T-helper 1 cell treated with Interleukin-12 subunit alpha and Interleukin-12 subunit beta and Interleukin-4 antibody, amounts not matched to agents 30 μg/mL and 1 μg/mL, for 36 hours (primary cell): ENCODE measurements at regions not wholly inside any gene's neighbourhood (a gene's known extent, or its start where the extent isn't known, plus 50 kb on each side); places are given as distances from the start of the nearest gene placed in this dataset.
A peak's percentile ranks its signal among the peaks of the same experiment; 100 is the strongest.
"Not testable (repeated sequence)": the region's sequence is repeated elsewhere in the genome, so short reads cannot be mapped to it uniquely, and the experiment has no call there.

Source experiments
- H3K27ac Mint-ChIP-seq: one replicate; pipeline ENCODE4 v1.8.0; 2021; ENCODE audit warnings: mild to moderate bottlenecking, mixed read lengths
- H3K27me3 Mint-ChIP-seq: one replicate; pipeline ENCODE4 v1.8.0; 2021; ENCODE audit warnings: low read depth, mixed read lengths
- H3K36me3 Mint-ChIP-seq: one replicate; pipeline ENCODE4 v1.8.0; 2021; ENCODE audit warnings: low read depth, mixed read lengths
- H3K4me1 Mint-ChIP-seq: one replicate; pipeline ENCODE4 v1.8.0; 2021; ENCODE audit warnings: low read depth, mixed read lengths
- H3K4me3 Mint-ChIP-seq: one replicate; pipeline ENCODE4 v1.8.0; 2021; ENCODE audit warnings: mild to moderate bottlenecking, moderate library complexity, mixed read lengths
- H3K9me3 Mint-ChIP-seq: one replicate; pipeline ENCODE4 v1.8.0; 2021; ENCODE audit warnings: mixed read lengths

DNA sequence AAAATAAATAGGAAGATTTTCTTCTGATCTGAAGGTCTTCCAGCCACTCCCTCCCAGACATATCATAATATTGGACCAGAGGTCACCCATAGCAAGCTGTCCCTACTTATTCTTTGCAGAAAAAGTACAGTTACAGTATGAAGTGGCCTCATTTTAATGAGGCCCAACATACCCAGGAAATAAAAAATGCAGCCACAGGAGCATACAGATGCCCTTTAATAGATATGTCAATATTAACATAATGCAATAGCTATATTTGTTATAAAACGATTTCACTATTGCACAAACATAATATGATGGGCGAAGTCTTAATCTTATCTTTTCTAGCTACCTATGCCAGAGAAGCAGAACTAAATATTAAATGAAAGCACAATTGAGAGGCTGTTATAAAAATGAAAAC lies 124.1 kb upstream of the PRSS1 start:
- H3K36me3 Mint-ChIP-seq, H3K4me1 Mint-ChIP-seq, H3K9me3 Mint-ChIP-seq, H3K4me3 Mint-ChIP-seq, H3K27me3 Mint-ChIP-seq, H3K27ac Mint-ChIP-seq: not testable (repeated sequence)

DNA sequence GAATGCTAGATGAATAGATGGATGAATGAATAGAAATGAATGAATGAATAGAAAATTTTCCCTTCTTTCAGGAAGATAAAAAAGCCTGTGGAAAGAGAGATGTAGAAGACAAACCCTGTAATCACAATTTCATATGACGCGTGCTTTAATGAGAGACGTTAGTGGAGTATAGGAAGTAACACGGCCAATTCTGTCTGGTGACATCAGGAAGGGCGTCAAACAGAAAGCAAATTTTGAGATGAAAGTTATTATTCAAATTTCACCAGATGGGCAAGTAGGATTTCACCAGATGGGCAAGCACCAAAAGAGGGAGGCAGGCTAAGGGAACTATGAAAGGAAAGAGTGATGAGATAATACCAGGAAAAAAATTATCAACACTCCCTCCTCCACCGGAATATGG lies 128.9 kb upstream of the PRSS1 start:
- Mint-ChIP-seq H3K4me3 (peak overlapping the region; percentile 56), H3K9me3 (no peaks in the 10 kb centered on the region), H3K36me3 (no peaks in the 10 kb centered on the region), H3K27ac (peak overlapping the region; percentile 79), H3K27me3 (peaks cover 14% of the 10 kb centered on the region), H3K4me1 (peaks cover 6% of the 10 kb centered on the region)

DNA sequence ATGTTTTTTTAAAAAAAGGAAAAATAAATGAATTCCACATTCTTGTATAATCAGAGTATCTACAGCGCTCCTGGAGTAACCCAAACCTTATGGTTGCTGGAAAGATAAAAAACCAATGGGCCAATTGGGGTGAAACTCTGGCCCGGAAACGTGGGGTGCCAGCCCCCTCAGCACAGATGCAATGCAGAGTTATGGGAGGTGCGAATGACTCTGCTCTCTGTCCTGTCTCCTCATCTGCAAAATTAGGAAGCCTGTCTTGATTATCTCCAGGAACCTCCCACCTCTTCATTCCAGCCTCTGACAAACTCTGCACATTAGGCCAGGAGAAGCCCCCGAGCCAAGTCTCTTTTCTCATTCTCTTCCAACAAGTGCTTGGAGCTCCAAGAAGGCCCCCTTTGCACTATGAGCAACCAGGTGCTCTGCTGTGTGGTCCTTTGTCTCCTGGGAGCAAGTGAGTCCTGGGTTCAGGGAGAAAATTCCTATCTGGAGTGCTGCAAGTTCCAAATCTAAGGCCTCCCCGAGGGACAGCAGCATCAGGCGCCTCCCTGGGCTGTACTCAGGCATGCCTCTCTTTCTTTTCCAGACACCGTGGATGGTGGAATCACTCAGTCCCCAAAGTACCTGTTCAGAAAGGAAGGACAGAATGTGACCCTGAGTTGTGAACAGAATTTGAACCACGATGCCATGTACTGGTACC lies 130.5 kb upstream of the PRSS1 start:
- Mint-ChIP-seq H3K4me1 (peaks cover 6% of the 10 kb centered on the region), H3K9me3 (no peaks in the 10 kb centered on the region), H3K36me3 (no peaks in the 10 kb centered on the region), H3K4me3 (peak overlapping the region; percentile 52), H3K27ac (peak overlapping the region; percentile 64), H3K27me3 (peaks cover 20% of the 10 kb centered on the region)

DNA sequence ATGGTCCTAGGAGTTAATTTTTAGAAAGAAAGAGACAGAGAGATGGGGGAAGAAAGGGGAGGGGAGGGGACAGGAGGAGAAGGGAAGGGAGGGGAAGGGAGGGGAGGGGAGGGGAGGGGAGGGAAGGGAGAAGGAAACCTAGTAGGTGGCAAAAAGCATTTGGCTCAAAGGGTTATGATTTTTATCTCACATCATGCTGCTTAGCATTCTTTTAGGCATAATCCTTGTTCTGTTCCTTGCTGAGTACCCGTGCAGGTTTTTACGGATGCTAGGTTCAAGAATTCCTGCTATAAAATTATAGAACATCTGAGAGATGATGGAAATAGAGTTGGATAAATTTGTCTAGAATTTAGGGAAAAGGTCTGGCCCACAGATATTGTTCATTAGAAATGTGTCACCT lies 132.4 kb upstream of the PRSS1 start:
- no peaks in the 10 kb centered on the region for H3K36me3 Mint-ChIP-seq
- peaks cover 20% of the 10 kb centered on the region for H3K27me3 Mint-ChIP-seq
- H3K4me1 Mint-ChIP-seq, result peaks cover 6% of the 10 kb centered on the region
- H3K27ac Mint-ChIP-seq, result peak overlapping the region; percentile 59
- no peaks in the 10 kb centered on the region for H3K9me3 Mint-ChIP-seq
- peak overlapping the region; percentile 63 for H3K4me3 Mint-ChIP-seq

DNA sequence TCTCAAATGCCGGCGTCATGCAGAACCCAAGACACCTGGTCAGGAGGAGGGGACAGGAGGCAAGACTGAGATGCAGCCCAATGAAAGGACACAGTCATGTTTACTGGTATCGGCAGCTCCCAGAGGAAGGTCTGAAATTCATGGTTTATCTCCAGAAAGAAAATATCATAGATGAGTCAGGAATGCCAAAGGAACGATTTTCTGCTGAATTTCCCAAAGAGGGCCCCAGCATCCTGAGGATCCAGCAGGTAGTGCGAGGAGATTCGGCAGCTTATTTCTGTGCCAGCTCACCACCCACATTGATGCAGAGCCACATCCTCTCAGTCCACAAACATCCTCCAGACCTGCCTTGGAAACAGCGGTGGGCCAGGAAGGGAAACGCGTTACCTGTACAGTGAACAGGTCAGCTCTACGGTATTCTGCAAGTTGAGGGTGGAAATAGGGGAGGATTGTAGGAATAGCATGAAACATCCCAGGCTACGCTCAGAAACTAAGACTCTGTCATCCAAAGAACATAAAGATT lies 133.1 kb upstream of the PRSS1 start:
- no peaks in the 10 kb centered on the region for H3K36me3 Mint-ChIP-seq
- H3K27ac Mint-ChIP-seq, result peak overlapping the region; percentile 80
- H3K27me3 Mint-ChIP-seq, result peaks cover 20% of the 10 kb centered on the region
- H3K4me3 Mint-ChIP-seq, result peak overlapping the region; percentile 76
- H3K9me3 Mint-ChIP-seq, result no peaks in the 10 kb centered on the region
- H3K4me1 Mint-ChIP-seq, result peaks cover 6% of the 10 kb centered on the region

DNA sequence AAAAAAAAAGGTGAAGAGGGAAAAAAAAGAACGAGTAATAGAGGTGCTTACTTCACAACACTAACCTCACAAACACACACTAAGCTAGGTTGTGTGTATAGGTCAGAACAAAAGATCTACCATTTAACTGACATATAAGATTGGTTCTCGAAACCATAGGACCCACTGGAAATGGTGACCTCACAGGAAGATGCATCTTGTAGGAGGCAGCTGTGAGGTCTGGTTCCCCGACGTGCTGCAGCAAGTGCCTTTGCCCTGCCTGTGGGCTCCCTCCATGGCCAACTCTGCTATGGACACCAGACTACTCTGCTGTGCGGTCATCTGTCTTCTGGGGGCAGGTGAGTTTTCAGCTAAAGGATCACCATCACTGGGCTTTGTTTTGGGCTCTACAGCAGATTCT lies 133.8 kb upstream of the PRSS1 start:
- peaks cover 19% of the 10 kb centered on the region for H3K27me3 Mint-ChIP-seq
- H3K36me3 Mint-ChIP-seq, result no peaks in the 10 kb centered on the region
- H3K27ac Mint-ChIP-seq, result peak overlapping the region; percentile 57
- H3K4me3 Mint-ChIP-seq, result peak overlapping the region; percentile 76
- no peaks in the 10 kb centered on the region for H3K9me3 Mint-ChIP-seq
- H3K4me1 Mint-ChIP-seq, result peaks cover 6% of the 10 kb centered on the region

DNA sequence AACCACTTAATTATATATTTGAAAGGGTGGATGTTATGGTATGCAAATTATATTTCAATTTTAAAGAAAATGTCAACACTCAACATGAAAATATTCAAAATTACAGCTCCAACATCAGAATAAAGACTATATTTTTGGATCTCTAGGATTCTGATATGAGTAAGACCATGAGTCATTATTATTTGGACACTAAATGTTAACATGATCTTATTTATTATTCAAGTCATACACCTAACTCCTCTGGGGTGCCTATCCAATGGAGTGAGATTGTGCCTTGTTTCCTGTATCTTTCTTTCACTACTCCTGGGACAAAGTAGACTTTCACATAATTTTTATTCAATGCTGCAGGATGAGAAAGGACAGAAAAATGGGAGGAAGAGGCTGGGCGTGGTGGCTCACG lies 135.2 kb upstream of the PRSS1 start:
- Mint-ChIP-seq H3K36me3 (no peaks in the 10 kb centered on the region), H3K4me1 (peaks cover 5% of the 10 kb centered on the region), H3K27me3 (peaks cover 16% of the 10 kb centered on the region), H3K27ac (peak overlapping the region; percentile 49), H3K4me3 (no peak overlapping the region), H3K9me3 (no peaks in the 10 kb centered on the region)

DNA sequence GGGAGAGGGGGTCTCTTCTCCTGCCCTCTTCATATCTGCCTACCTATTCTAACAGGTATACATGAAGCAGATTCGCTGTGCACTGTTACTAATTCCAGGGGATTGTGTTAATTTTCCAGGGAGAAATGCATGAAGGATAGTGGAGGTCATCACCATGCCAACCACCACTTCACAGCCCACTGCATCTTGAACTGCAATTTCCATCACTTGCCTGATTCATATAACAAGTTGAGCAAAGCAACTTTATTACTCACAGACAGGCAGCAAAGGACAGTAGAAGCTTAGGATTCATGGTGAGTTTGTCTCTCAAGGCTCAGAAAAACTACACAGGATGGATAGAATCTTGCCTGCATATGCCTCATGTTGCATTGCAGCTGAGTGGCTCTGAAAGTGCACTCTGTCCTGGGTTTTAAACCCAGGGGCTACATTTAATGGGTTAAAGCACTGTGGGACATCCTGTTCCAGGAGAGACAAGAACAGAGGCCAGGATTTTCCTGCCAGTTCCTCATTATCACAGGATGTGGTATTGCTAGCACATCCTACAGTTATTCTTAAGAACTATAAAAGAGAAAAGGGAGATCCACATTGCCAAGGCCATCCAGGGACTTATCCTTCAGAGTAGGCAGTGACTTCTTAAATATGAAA lies 136.9 kb upstream of the PRSS1 start:
- no peaks in the 10 kb centered on the region for H3K9me3 Mint-ChIP-seq
- H3K4me3 Mint-ChIP-seq, result no peak overlapping the region
- no peaks in the 10 kb centered on the region for H3K36me3 Mint-ChIP-seq
- H3K4me1 Mint-ChIP-seq, result peaks cover 8% of the 10 kb centered on the region
- peaks cover 11% of the 10 kb centered on the region for H3K27me3 Mint-ChIP-seq
- H3K27ac Mint-ChIP-seq, result peak overlapping the region; percentile 45

DNA sequence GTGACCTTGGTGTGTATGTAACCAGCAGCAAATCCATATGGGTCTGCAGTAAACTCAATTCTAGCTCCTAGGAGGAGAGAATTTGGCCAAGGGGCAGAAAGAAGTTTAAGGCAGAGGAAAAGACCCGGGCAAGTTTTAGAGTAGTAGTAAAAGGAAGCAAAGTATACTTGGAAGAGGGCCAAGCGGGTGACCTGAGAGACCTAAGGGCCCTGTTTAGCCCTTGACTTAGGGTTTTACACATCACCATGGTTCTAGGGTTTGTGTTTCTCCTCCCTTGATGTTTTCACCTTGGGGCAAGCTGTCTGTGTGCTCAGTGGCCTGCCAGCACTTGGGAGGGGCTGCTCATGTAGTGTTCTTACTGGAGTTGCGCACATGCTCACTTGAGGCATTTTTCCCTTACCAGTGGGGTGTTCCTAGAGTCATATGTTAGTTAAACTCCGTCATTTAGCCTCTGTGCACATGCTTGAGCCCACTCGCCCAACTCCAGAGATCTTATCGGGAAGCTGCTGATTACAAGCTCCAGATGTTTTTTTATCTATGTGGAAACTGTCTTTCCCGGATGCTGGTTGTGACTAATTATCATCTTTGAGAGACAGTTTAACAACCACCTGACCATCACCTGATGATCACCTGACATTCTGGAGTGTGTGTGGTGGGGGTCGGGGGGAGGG lies 137.6 kb upstream of the PRSS1 start:
- Mint-ChIP-seq H3K4me3 (no peak overlapping the region), H3K36me3 (no peaks in the 10 kb centered on the region), H3K27me3 (peaks cover 6% of the 10 kb centered on the region), H3K27ac (no peak overlapping the region), H3K9me3 (no peaks in the 10 kb centered on the region), H3K4me1 (peaks cover 7% of the 10 kb centered on the region)

DNA sequence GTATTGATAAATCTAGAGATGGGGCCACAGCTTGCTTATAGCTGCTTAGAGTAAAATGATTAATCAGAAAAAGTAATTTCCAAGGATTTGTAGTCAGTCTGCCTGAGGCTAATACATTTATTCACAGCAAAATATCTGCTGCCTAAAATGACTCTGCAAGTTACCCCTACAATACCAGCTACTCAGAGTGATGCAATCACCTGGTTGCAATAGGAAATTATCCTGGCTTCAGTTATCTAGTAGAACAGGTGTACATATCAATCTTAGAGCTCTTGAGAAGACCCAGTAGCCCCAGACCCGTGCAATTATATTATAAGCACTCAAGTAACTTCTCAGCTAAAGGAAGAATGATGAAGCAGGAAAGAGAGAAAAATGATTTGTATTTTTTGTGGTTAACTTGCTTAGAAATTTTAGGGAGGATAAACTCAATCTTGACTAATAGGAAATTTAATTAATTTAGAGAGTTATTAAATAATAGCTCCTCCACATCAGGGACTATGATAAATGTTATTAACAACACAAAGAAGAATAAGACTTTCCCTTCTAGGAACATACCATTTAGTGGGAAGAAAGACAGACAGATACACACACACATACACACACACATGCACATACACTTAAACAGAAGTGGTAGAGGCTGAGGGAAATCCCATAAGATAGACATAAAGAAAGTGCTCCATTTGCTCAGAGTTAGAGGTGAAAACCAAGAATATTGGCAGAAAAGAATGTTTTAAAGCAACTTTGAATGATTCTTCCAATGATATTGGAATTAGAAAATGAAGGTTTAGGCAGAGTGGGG lies 140.4 kb upstream of the PRSS1 start:
- Mint-ChIP-seq H3K4me3 (no peak overlapping the region), H3K27ac (peak overlapping the region; percentile 38), H3K4me1 (peaks cover 10% of the 10 kb centered on the region), H3K36me3 (no peaks in the 10 kb centered on the region), H3K9me3 (no peaks in the 10 kb centered on the region), H3K27me3 (no peaks in the 10 kb centered on the region)

DNA sequence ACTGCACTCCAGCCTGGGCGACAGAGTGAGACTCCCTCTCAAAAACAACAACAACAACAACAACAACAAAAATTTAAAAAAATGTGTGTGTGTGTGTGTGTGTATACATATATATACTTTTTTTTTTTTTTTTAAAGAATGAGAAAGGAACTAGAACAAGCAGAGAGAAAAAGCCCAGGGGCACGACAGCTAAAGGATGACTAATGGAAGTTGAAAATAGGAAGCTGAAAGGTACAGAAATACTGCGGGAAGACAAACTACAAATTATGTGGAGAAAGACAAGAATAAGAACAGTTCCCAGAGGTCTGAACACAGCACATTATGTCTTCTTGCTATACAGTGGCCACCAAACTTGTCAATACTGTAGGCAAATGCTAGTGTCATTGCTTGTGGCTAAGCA lies 141.9 kb upstream of the PRSS1 start:
- Mint-ChIP-seq H3K27ac (no peak overlapping the region), H3K27me3 (no peaks in the 10 kb centered on the region), H3K9me3 (no peaks in the 10 kb centered on the region), H3K4me1 (peaks cover 12% of the 10 kb centered on the region), H3K36me3 (no peaks in the 10 kb centered on the region), H3K4me3 (no peak overlapping the region)

DNA sequence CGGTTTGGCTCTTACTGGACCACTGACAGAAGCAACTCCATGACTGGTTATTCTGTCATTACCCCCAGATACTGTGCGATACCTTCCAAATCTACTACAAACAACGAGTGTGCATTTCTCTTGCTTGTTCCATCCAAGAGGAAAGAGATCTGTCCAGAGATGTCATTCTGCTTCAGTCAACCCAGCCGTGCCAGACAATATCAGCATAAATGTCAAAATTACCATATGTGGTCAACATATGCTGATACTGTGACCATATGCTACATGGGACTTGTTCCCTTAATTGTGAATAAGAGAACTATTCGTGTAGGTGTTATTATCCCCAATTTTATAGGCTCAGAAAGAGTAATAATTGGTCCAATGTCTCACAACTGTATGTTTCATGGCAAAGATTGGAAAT lies 143.2 kb upstream of the PRSS1 start:
- no peaks in the 10 kb centered on the region for H3K36me3 Mint-ChIP-seq
- H3K9me3 Mint-ChIP-seq, result no peaks in the 10 kb centered on the region
- H3K27me3 Mint-ChIP-seq, result peaks cover 4% of the 10 kb centered on the region
- H3K27ac Mint-ChIP-seq, result no peak overlapping the region
- H3K4me3 Mint-ChIP-seq, result no peak overlapping the region
- peaks cover 12% of the 10 kb centered on the region for H3K4me1 Mint-ChIP-seq

DNA sequence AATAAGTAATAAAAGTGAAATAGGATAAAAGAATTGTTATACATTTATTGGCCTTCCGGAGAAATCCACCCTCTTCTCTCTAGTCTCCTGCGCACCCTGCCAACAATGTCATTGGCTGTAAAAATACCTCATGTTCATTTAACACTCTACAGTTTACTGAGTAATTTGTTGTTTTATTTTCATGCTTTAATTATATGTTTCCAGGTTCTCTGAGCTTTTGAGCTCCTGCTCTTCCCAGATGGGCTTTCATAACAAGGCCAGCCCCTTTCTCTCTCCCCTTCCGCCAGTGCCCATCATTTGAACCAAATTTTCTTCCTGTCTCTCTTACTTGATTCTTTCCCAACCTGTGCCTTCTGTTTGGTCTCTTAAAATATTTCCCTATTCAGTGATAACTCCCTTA lies 144.6 kb upstream of the PRSS1 start:
- Mint-ChIP-seq H3K27ac (no peak overlapping the region), H3K9me3 (no peaks in the 10 kb centered on the region)

DNA sequence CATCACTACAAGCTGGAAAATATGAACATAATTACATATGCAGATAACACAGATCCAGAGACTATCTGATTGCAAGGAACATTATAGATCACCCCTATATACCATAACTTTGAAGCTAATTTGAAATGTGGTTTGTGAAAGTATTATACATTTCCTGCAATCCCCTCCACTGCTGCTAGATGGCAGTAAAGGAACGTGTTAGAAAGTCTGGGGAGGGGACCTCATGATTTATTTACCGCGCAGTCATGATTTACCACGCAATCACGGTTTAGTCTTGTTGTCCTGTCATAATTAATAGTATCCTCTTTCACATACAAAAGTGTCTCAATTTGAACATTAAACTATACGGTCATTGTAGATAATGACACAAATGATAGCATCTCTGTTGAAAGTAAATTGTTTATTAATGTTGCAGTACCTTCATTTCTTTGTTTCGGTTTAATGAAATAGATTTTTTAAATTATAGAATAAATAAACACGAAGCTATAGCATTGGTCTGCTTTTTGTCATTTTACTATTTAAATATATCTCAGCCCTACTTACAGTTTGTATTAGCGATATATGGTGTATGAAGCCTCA lies 145.3 kb upstream of the PRSS1 start:
- Mint-ChIP-seq H3K4me1 (peaks cover 9% of the 10 kb centered on the region), H3K27me3 (peaks cover 4% of the 10 kb centered on the region), H3K9me3 (no peaks in the 10 kb centered on the region), H3K4me3 (no peak overlapping the region), H3K27ac (no peak overlapping the region), H3K36me3 (no peaks in the 10 kb centered on the region)

More for the DNA sequence above, 144.6 kb upstream of the PRSS1 start:
- peaks cover 12% of the 10 kb centered on the region for H3K4me1 Mint-ChIP-seq
- H3K4me3 Mint-ChIP-seq, result no peak overlapping the region
- H3K36me3 Mint-ChIP-seq, result no peaks in the 10 kb centered on the region
- peaks cover 4% of the 10 kb centered on the region for H3K27me3 Mint-ChIP-seq
